Uterus (tissue), 2 donors: ENCODE measurements at regions not wholly inside any gene's neighbourhood (a gene's known extent, or its start where the extent isn't known, plus 50 kb on each side); places are given as distances from the start of the nearest gene placed in this dataset.
"Not testable (repeated sequence)": the region's sequence is repeated elsewhere in the genome, so short reads cannot be mapped to it uniquely, and the experiment has no call there.

ENCODE experiments used
- CTCF ChIP-seq, 4 experiments: fragments of 200-600 bp in 2 of 4; fragments of 450-650 bp in 2 of 4; sonication (generic) in 2 of 4; IDR thresholded peaks; one replicate each; pipeline ENCODE4 v1.5.1; 2016 to 2019; ENCODE audit warnings: antibody characterized with exemption in 4 of 4, mild to moderate bottlenecking in 2 of 4, moderate library complexity in 1 of 4
- POLR2A ChIP-seq, 2 donors: fragments of 450-650 bp; IDR thresholded peaks; one replicate each; pipeline ENCODE4 v1.6.1; 2016; ENCODE audit warnings: antibody characterized with exemption in 2 of 2, mild to moderate bottlenecking in 1 of 2, moderate library complexity in 1 of 2

GRCh38 chr18:22068784-22069183 is 100.6 kb upstream of the GATA6 start:
- not testable (repeated sequence) for TF ChIP-seq CTCF, POLR2A (IDR thresholded peaks at IDR 0.05)
